ENCODE measurements at regions not wholly inside any gene's neighbourhood (a gene's known extent, or its start where the extent isn't known, plus 50 kb on each side); places are given as distances from the start of the nearest gene placed in this dataset.

DNA sequence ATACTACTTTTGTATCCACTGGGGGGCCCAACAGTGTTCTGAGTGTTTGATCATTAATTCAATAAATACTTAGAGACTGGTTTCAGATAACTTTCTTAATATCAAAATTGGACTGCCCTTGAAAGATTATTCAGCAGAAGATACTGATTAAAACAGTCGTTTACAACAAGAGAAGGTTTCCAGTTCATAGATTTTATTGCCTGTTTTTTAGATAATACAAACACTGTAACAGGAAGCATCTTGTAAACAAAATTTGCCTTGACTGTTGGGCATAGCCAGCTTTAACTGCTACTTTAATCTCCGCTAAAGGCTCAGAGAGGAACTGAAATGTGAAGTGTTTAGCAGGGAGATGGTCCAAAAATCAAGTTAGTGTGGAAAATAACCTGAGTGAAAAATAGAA lies 1168.7 kb upstream of the NUDT12 start:
- Histone ChIP-seq H3K4me3 (replicated peaks in 1 of 3; ENCODE audit: insufficient read depth in 1 of 3, low read depth in 1 of 3, low read length in 3 of 3) (no peak overlapping the region), H4K20me1 (replicated peaks; ENCODE audit: control insufficient read depth, extremely low read depth, insufficient read depth, low read length) (no peaks in the 10 kb centered on the region), H3K27ac (ENCODE audit: insufficient read depth, low read depth, low read length) (no peak overlapping the region), H3K27me3 (ENCODE audit: control insufficient read depth in 2 of 2, insufficient read depth in 2 of 2, low read length in 2 of 2) (no peaks in the 10 kb centered on the region), H3K4me1 (ENCODE audit: control insufficient read depth, extremely low read depth, insufficient read depth, low read length) (no peaks in the 10 kb centered on the region), H2AFZ (ENCODE audit: low read depth, low read length) (no peak overlapping the region), H3K36me3 (ENCODE audit: control insufficient read depth in 2 of 2, extremely low read depth in 1 of 2, insufficient read depth in 2 of 2, low read length in 2 of 2) (no peaks in the 10 kb centered on the region), H3K9me3 (replicated peaks; ENCODE audit: control insufficient read depth, insufficient read depth, low read length) (no peaks in the 10 kb centered on the region), H3K79me2 (ENCODE audit: control insufficient read depth, insufficient read depth, low read length) (no peaks in the 10 kb centered on the region), H3K9me1 (replicated peaks; ENCODE audit: control insufficient read depth, extremely low read depth, insufficient read depth, low read length) (no peaks in the 10 kb centered on the region), H3K4me2 (ENCODE audit: insufficient read depth, low read length) (no peak overlapping the region), H3K9ac (replicated peaks; ENCODE audit: extremely low read depth, insufficient read depth, low read length) (no peak overlapping the region)
- intact Hi-C loops (cut with micrococcal nuclease) (no loop called here), dilution Hi-C loops (cut with MboI; ENCODE audit: extremely low pct_ligation_motif_present, low sequenced_read_pairs) (no loop called here)
- DNase-seq (ENCODE audit: low read depth, low spot score) (no peak), FAIRE-seq (no peak)
- TF ChIP-seq EZH2 (IDR thresholded peaks at IDR 0.05; ENCODE audit: borderline replicate concordance, low read depth, low read length, severe bottlenecking) (no peak), GATA2 (IDR thresholded peaks at IDR 0.05; ENCODE audit: insufficient read depth, insufficient read length, low read depth, low read length) (no peak), MYC (IDR thresholded peaks at IDR 0.05; ENCODE audit: low read depth, low read length) (no peak), POLR2A (IDR thresholded peaks at IDR 0.05; ENCODE audit: low read depth, low read length) (no peak), JUN (IDR thresholded peaks at IDR 0.05; ENCODE audit: borderline replicate concordance, insufficient read depth, insufficient read length, low read depth) (no peak), FOS (IDR thresholded peaks at IDR 0.05; ENCODE audit: borderline replicate concordance, insufficient read depth, low read length) (no peak), POLR2AphosphoS5 (IDR thresholded peaks at IDR 0.05; ENCODE audit: insufficient read depth, low read depth, low read length) (no peak)
- TF ChIP-seq, protein P1, sequence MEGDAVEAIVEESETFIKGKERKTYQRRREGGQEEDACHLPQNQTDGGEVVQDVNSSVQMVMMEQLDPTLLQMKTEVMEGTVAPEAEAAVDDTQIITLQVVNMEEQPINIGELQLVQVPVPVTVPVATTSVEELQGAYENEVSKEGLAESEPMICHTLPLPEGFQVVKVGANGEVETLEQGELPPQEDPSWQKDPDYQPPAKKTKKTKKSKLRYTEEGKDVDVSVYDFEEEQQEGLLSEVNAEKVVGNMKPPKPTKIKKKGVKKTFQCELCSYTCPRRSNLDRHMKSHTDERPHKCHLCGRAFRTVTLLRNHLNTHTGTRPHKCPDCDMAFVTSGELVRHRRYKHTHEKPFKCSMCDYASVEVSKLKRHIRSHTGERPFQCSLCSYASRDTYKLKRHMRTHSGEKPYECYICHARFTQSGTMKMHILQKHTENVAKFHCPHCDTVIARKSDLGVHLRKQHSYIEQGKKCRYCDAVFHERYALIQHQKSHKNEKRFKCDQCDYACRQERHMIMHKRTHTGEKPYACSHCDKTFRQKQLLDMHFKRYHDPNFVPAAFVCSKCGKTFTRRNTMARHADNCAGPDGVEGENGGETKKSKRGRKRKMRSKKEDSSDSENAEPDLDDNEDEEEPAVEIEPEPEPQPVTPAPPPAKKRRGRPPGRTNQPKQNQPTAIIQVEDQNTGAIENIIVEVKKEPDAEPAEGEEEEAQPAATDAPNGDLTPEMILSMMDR (IDR thresholded peaks at IDR 0.05; ENCODE audit: extremely low read depth in 1 of 2, insufficient read depth in 1 of 2, low read depth in 1 of 2, low read length in 2 of 2) = no peak
- TF ChIP-seq, protein P2, sequence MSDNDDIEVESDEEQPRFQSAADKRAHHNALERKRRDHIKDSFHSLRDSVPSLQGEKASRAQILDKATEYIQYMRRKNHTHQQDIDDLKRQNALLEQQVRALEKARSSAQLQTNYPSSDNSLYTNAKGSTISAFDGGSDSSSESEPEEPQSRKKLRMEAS (IDR thresholded peaks at IDR 0.05; ENCODE audit: insufficient read depth, insufficient read length) = no peak
- ChIA-PET POLR2A (no interaction called here), CTCF (no interaction called here)
- BruUV-seq (replicated peaks) = no TSS peak

Measured in endothelial cell of umbilical vein (primary cell).